ENCODE measurements at regions not wholly inside any gene's neighbourhood (a gene's known extent, or its start where the extent isn't known, plus 50 kb on each side); places are given as distances from the start of the nearest gene placed in this dataset.

DNA sequence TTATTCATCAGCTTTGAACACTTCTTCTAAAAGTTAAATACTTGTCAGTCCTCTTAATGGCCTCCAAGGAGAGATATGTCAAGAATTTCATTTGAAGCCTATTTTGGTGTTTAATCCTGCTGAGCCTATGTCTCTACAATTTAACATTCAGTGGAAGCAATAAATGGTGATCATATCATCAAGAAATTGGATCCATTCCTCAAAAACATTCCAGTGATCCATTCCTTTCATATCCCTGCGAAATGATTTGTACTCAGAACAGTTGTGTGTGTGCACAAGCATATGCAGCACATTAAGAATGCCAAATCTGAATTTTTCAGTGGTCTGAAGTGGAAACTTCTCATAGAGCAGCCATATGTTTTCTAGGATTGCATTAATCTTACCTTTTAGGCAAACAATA is 373.7 kb upstream of the SYT1 start:
- TF ChIP-seq, protein P1, sequence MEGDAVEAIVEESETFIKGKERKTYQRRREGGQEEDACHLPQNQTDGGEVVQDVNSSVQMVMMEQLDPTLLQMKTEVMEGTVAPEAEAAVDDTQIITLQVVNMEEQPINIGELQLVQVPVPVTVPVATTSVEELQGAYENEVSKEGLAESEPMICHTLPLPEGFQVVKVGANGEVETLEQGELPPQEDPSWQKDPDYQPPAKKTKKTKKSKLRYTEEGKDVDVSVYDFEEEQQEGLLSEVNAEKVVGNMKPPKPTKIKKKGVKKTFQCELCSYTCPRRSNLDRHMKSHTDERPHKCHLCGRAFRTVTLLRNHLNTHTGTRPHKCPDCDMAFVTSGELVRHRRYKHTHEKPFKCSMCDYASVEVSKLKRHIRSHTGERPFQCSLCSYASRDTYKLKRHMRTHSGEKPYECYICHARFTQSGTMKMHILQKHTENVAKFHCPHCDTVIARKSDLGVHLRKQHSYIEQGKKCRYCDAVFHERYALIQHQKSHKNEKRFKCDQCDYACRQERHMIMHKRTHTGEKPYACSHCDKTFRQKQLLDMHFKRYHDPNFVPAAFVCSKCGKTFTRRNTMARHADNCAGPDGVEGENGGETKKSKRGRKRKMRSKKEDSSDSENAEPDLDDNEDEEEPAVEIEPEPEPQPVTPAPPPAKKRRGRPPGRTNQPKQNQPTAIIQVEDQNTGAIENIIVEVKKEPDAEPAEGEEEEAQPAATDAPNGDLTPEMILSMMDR (IDR thresholded peaks at IDR 0.05) = no peak
- TF ChIP-seq JUN (IDR thresholded peaks at IDR 0.05) (no peak), NR3C1 (IDR thresholded peaks at IDR 0.05) (no peak), POLR2A (IDR thresholded peaks at IDR 0.05; ENCODE audit: low read length) (no peak), SMC3 (IDR thresholded peaks at IDR 0.05) (no peak), USF2 (IDR thresholded peaks at IDR 0.05) (no peak), MAFK (IDR thresholded peaks at IDR 0.05; ENCODE audit: partially characterized antibody) (no peak)
